ENCODE measurements at regions not wholly inside any gene's neighbourhood (a gene's known extent, or its start where the extent isn't known, plus 50 kb on each side); places are given as distances from the start of the nearest gene placed in this dataset.

- Histone ChIP-seq H3K27me3 (ENCODE audit: control insufficient read depth in 1 of 2, insufficient read depth in 2 of 2, low read length in 2 of 2) (no peaks in the 10 kb centered on the region), H3K9ac (ENCODE audit: low read depth in 1 of 2, low read length in 2 of 2) (no peak overlapping the region), H3K36me3 (ENCODE audit: control insufficient read depth in 1 of 2, insufficient read depth in 2 of 2, low read length in 2 of 2) (no peaks in the 10 kb centered on the region), H3K27ac (ENCODE audit: low read depth, low read length) (no peak overlapping the region), H3K9me3 (ENCODE audit: control insufficient read depth in 1 of 2, low read length in 2 of 2) (peaks cover 0 to 9% of the 10 kb centered on the region in 2 donors), H3K4me1 (ENCODE audit: control insufficient read depth in 1 of 2, insufficient read depth in 2 of 2, low read length in 2 of 2) (peaks cover 0 to 5% of the 10 kb centered on the region in 2 donors), H3K4me3 (ENCODE audit: low read depth in 1 of 2, low read length in 2 of 2) (no peak overlapping the region)
Measured at GRCh38 chr5:135205632-135206349, 171.8 kb upstream of the PITX1 start.

- no peak overlapping the region for H3K9ac ChIP-seq (ENCODE audit: low read depth in 1 of 2, low read length in 2 of 2)
- peaks cover 0 to 9% of the 10 kb centered on the region in 2 donors for H3K9me3 ChIP-seq (ENCODE audit: control insufficient read depth in 1 of 2, low read length in 2 of 2)
- no peaks in the 10 kb centered on the region for H3K36me3 ChIP-seq (ENCODE audit: control insufficient read depth in 1 of 2, insufficient read depth in 2 of 2, low read length in 2 of 2)
- H3K4me3 ChIP-seq (ENCODE audit: low read depth in 1 of 2, low read length in 2 of 2): no peak overlapping the region
- H3K27me3 ChIP-seq (ENCODE audit: control insufficient read depth in 1 of 2, insufficient read depth in 2 of 2, low read length in 2 of 2): peaks cover 0 to 4% of the 10 kb centered on the region in 2 donors
- H3K27ac ChIP-seq (ENCODE audit: low read depth, low read length): no peak overlapping the region
- peaks cover 0 to 5% of the 10 kb centered on the region in 2 donors for H3K4me1 ChIP-seq (ENCODE audit: control insufficient read depth in 1 of 2, insufficient read depth in 2 of 2, low read length in 2 of 2)
Measured at GRCh38 chr5:135204151-135204600, 170.1 kb upstream of the PITX1 start.

- H3K9me3 ChIP-seq (ENCODE audit: control insufficient read depth in 1 of 2, low read length in 2 of 2): peaks cover 0 to 9% of the 10 kb centered on the region in 2 donors
- no peak overlapping the region for H3K4me3 ChIP-seq (ENCODE audit: low read depth in 1 of 2, low read length in 2 of 2)
- H3K36me3 ChIP-seq (ENCODE audit: control insufficient read depth in 1 of 2, insufficient read depth in 2 of 2, low read length in 2 of 2): no peaks in the 10 kb centered on the region
- H3K4me1 ChIP-seq (ENCODE audit: control insufficient read depth in 1 of 2, insufficient read depth in 2 of 2, low read length in 2 of 2): peaks cover 0 to 3% of the 10 kb centered on the region in 2 donors
- peaks cover 0 to 8% of the 10 kb centered on the region in 2 donors for H3K27me3 ChIP-seq (ENCODE audit: control insufficient read depth in 1 of 2, insufficient read depth in 2 of 2, low read length in 2 of 2)
- H3K9ac ChIP-seq (ENCODE audit: low read depth in 1 of 2, low read length in 2 of 2): no peak overlapping the region
- no peak overlapping the region for H3K27ac ChIP-seq (ENCODE audit: low read depth, low read length)
Measured at GRCh38 chr5:135203593-135204036, 169.6 kb upstream of the PITX1 start.

GRCh38 chr5:135203019-135203418 lies 169.0 kb upstream of the PITX1 start:
- Histone ChIP-seq H3K27me3 (ENCODE audit: control insufficient read depth in 1 of 2, insufficient read depth in 2 of 2, low read length in 2 of 2) (peaks cover 0 to 8% of the 10 kb centered on the region in 2 donors), H3K36me3 (ENCODE audit: control insufficient read depth in 1 of 2, insufficient read depth in 2 of 2, low read length in 2 of 2) (no peaks in the 10 kb centered on the region), H3K4me3 (ENCODE audit: low read depth in 1 of 2, low read length in 2 of 2) (no peak overlapping the region), H3K27ac (ENCODE audit: low read depth, low read length) (no peak overlapping the region), H3K9me3 (ENCODE audit: control insufficient read depth in 1 of 2, low read length in 2 of 2) (peaks cover 0 to 9% of the 10 kb centered on the region in 2 donors), H3K4me1 (ENCODE audit: control insufficient read depth in 1 of 2, insufficient read depth in 2 of 2, low read length in 2 of 2) (no peaks in the 10 kb centered on the region), H3K9ac (ENCODE audit: low read depth in 1 of 2, low read length in 2 of 2) (no peak overlapping the region)

GRCh38 chr5:135199919-135200318 lies 165.9 kb upstream of the PITX1 start:
- peaks cover 0 to 9% of the 10 kb centered on the region in 2 donors for H3K9me3 ChIP-seq (ENCODE audit: control insufficient read depth in 1 of 2, low read length in 2 of 2)
- H3K9ac ChIP-seq (ENCODE audit: low read depth in 1 of 2, low read length in 2 of 2): no peak overlapping the region
- peaks cover 0 to 8% of the 10 kb centered on the region in 2 donors for H3K27me3 ChIP-seq (ENCODE audit: control insufficient read depth in 1 of 2, insufficient read depth in 2 of 2, low read length in 2 of 2)
- H3K4me3 ChIP-seq (ENCODE audit: low read depth in 1 of 2, low read length in 2 of 2): no peak overlapping the region
- no peaks in the 10 kb centered on the region for H3K4me1 ChIP-seq (ENCODE audit: control insufficient read depth in 1 of 2, insufficient read depth in 2 of 2, low read length in 2 of 2)
- no peaks in the 10 kb centered on the region for H3K36me3 ChIP-seq (ENCODE audit: control insufficient read depth in 1 of 2, insufficient read depth in 2 of 2, low read length in 2 of 2)
- no peak overlapping the region for H3K27ac ChIP-seq (ENCODE audit: low read depth, low read length)

- H3K9ac ChIP-seq (ENCODE audit: low read depth in 1 of 2, low read length in 2 of 2): no peak overlapping the region
- H3K27ac ChIP-seq (ENCODE audit: low read depth, low read length): no peak overlapping the region
- peaks cover 0 to 11% of the 10 kb centered on the region in 2 donors for H3K27me3 ChIP-seq (ENCODE audit: control insufficient read depth in 1 of 2, insufficient read depth in 2 of 2, low read length in 2 of 2)
- H3K36me3 ChIP-seq (ENCODE audit: control insufficient read depth in 1 of 2, insufficient read depth in 2 of 2, low read length in 2 of 2): no peaks in the 10 kb centered on the region
- no peaks in the 10 kb centered on the region for H3K4me1 ChIP-seq (ENCODE audit: control insufficient read depth in 1 of 2, insufficient read depth in 2 of 2, low read length in 2 of 2)
- H3K9me3 ChIP-seq (ENCODE audit: control insufficient read depth in 1 of 2, low read length in 2 of 2): no peaks in the 10 kb centered on the region
- H3K4me3 ChIP-seq (ENCODE audit: low read depth in 1 of 2, low read length in 2 of 2): no peak overlapping the region
Measured at GRCh38 chr5:135196483-135196882, 162.5 kb upstream of the PITX1 start.

GRCh38 chr5:135195270-135195608 lies 161.2 kb upstream of the PITX1 start:
- H3K27ac ChIP-seq (ENCODE audit: low read depth, low read length): no peak overlapping the region
- no peaks in the 10 kb centered on the region for H3K4me1 ChIP-seq (ENCODE audit: control insufficient read depth in 1 of 2, insufficient read depth in 2 of 2, low read length in 2 of 2)
- no peaks in the 10 kb centered on the region for H3K36me3 ChIP-seq (ENCODE audit: control insufficient read depth in 1 of 2, insufficient read depth in 2 of 2, low read length in 2 of 2)
- H3K9me3 ChIP-seq (ENCODE audit: control insufficient read depth in 1 of 2, low read length in 2 of 2): no peaks in the 10 kb centered on the region
- H3K9ac ChIP-seq (ENCODE audit: low read depth in 1 of 2, low read length in 2 of 2): no peak overlapping the region
- H3K4me3 ChIP-seq (ENCODE audit: low read depth in 1 of 2, low read length in 2 of 2): no peak overlapping the region
- H3K27me3 ChIP-seq (ENCODE audit: control insufficient read depth in 1 of 2, insufficient read depth in 2 of 2, low read length in 2 of 2): peaks cover 0 to 19% of the 10 kb centered on the region in 2 donors

GRCh38 chr5:135194573-135195269 lies 160.7 kb upstream of the PITX1 start:
- H3K27me3 ChIP-seq (ENCODE audit: control insufficient read depth in 1 of 2, insufficient read depth in 2 of 2, low read length in 2 of 2): peaks cover 0 to 19% of the 10 kb centered on the region in 2 donors
- H3K27ac ChIP-seq (ENCODE audit: low read depth, low read length): no peak overlapping the region
- H3K9ac ChIP-seq (ENCODE audit: low read depth in 1 of 2, low read length in 2 of 2): no peak overlapping the region
- H3K4me1 ChIP-seq (ENCODE audit: control insufficient read depth in 1 of 2, insufficient read depth in 2 of 2, low read length in 2 of 2): no peaks in the 10 kb centered on the region
- no peaks in the 10 kb centered on the region for H3K9me3 ChIP-seq (ENCODE audit: control insufficient read depth in 1 of 2, low read length in 2 of 2)
- no peaks in the 10 kb centered on the region for H3K36me3 ChIP-seq (ENCODE audit: control insufficient read depth in 1 of 2, insufficient read depth in 2 of 2, low read length in 2 of 2)
- no peak overlapping the region for H3K4me3 ChIP-seq (ENCODE audit: low read depth in 1 of 2, low read length in 2 of 2)

GRCh38 chr5:135194126-135194488 lies 160.1 kb upstream of the PITX1 start:
- Histone ChIP-seq H3K9me3 (ENCODE audit: control insufficient read depth in 1 of 2, low read length in 2 of 2) (no peaks in the 10 kb centered on the region), H3K27ac (ENCODE audit: low read depth, low read length) (no peak overlapping the region), H3K4me3 (ENCODE audit: low read depth in 1 of 2, low read length in 2 of 2) (no peak overlapping the region), H3K36me3 (ENCODE audit: control insufficient read depth in 1 of 2, insufficient read depth in 2 of 2, low read length in 2 of 2) (no peaks in the 10 kb centered on the region), H3K9ac (ENCODE audit: low read depth in 1 of 2, low read length in 2 of 2) (no peak overlapping the region), H3K27me3 (ENCODE audit: control insufficient read depth in 1 of 2, insufficient read depth in 2 of 2, low read length in 2 of 2) (peaks cover 0 to 16% of the 10 kb centered on the region in 2 donors), H3K4me1 (ENCODE audit: control insufficient read depth in 1 of 2, insufficient read depth in 2 of 2, low read length in 2 of 2) (no peaks in the 10 kb centered on the region)
